ENCODE measurements at regions not wholly inside any gene's neighbourhood (a gene's known extent, or its start where the extent isn't known, plus 50 kb on each side); places are given as distances from the start of the nearest gene placed in this dataset.

GRCh38 chr7:12518920-12519681 lies 51.4 kb upstream of the SCIN start:
- peak; percentile 4 for DNase-seq (ENCODE audit: low spot score)

GRCh38 chr7:12519682-12520009 lies 50.9 kb upstream of the SCIN start:
- no peak for DNase-seq (ENCODE audit: low spot score)
